K562 (cell line): ENCODE measurements at regions not wholly inside any gene's neighbourhood (a gene's known extent, or its start where the extent isn't known, plus 50 kb on each side); places are given as distances from the start of the nearest gene placed in this dataset.
A peak's percentile ranks its signal among the peaks of the same experiment; 100 is the strongest.

Source experiments
- ATAC-seq: fragments of 200-7000 bp; cut with Tn5 transposase; 3 replicates; pipeline ENCODE4 v1.9.1; 2020; ENCODE audit warnings: moderate library complexity
- BruUV-seq: library from RNA; stranded (reverse); fragments of 400-500 nt; replicated peaks from 2 replicates; lab custom pipeline; 2021; lab: Mats Ljungman, UMichigan
- CTCF ChIA-PET: fragments of 300-600 bp; formaldehyde crosslinking; extraction: SDS; loops from one replicate; lab custom pipeline; 2021; ENCODE audit warnings: low intra/inter-chr PET ratio; lab: Yijun Ruan, JAX
- POLR2A ChIA-PET: fragments of 300-600, 350-650 bp; sonication (Branson Sonifier 250); formaldehyde crosslinking; extraction: SDS; loops from one replicate; lab custom pipeline; 2021; ENCODE audit warnings: antibody characterized with exemption, inconsistent platforms; lab: Yijun Ruan, JAX
- DNase-seq, 4 experiments: peaks; one replicate each; pipeline versions ENCODE4 v3.0.0 to v3.0.0-alpha.2; 2011 to 2018; ENCODE audit warnings: low spot score in 3 of 4, mixed read lengths in 3 of 4; ENCODE audit errors: extremely low read depth in 1 of 4
- FAIRE-seq: peaks from 2 replicates; lab custom pipeline; 2011; peaks lifted over from hg19 to GRCh38; lab: Jason Lieb, UNC
- H2AFZ ChIP-seq: 2 replicates; pipeline ENCODE4 v1.6.0; 2011; ENCODE audit warnings: low read depth, low read length, control low read depth, inconsistent platforms
- H3K27ac ChIP-seq: fragments of 200-600 bp; 3 replicates; pipeline ENCODE4 v1.8.0; 2011; ENCODE audit warnings: low read depth, mild to moderate bottlenecking, control low read depth, inconsistent platforms, low read length, moderate library complexity, mixed read lengths; ENCODE audit errors: extremely low read depth
- H3K27me3 ChIP-seq, 2 experiments: fragments of 300-600 bp in 1 of 2; 2 replicates in 1 of 2; 3 replicates in 1 of 2; pipeline versions ENCODE4 v1.6.0 to v1.8.0; 2011; ENCODE audit warnings: inconsistent platforms in 2 of 2, low read length in 2 of 2, mild to moderate bottlenecking in 1 of 2, mixed read lengths in 1 of 2, moderate library complexity in 1 of 2; ENCODE audit not compliant: control insufficient read depth in 2 of 2, insufficient read depth in 2 of 2
- H3K36me3 ChIP-seq: fragments of 300-600 bp; 3 replicates; pipeline ENCODE4 v1.8.0; 2011; ENCODE audit warnings: mild to moderate bottlenecking, low read length, inconsistent platforms; ENCODE audit not compliant: control insufficient read depth, insufficient read depth
- H3K4me1 ChIP-seq, 2 experiments: fragments of 200-600 bp in 1 of 2; replicated peaks in 1 of 2; 2 replicates in 1 of 2; 3 replicates in 1 of 2; pipeline versions ENCODE4 v1.5.1 to v1.8.0; 2011; ENCODE audit warnings: inconsistent platforms in 2 of 2, low read length in 2 of 2, mild to moderate bottlenecking in 1 of 2, mixed read lengths in 1 of 2, moderate library complexity in 1 of 2; ENCODE audit not compliant: control insufficient read depth in 2 of 2, insufficient read depth in 2 of 2
- H3K4me2 ChIP-seq: 2 replicates; pipeline ENCODE4 v1.6.1; 2011; ENCODE audit warnings: low read length, control low read depth, inconsistent platforms, mixed read lengths; ENCODE audit not compliant: insufficient read depth
- H3K4me3 ChIP-seq: fragments of 200-600 bp; sonication (generic), shearing (Covaris generic); 2 replicates; pipeline ENCODE4 v1.5.1; 2016; ENCODE audit warnings: control low read depth, inconsistent platforms
- H3K79me2 ChIP-seq: fragments of 200-600 bp; 3 replicates; pipeline ENCODE4 v1.8.0; 2011; ENCODE audit warnings: low read length, inconsistent platforms; ENCODE audit not compliant: control insufficient read depth, insufficient read depth
- H3K9ac ChIP-seq, 2 experiments: 2 replicates each; pipeline versions ENCODE4 v1.6.0 to v1.6.1; 2011; ENCODE audit warnings: low read depth in 2 of 2, low read length in 2 of 2, control low read depth in 1 of 2, inconsistent platforms in 1 of 2, mild to moderate bottlenecking in 1 of 2, mixed read lengths in 1 of 2; ENCODE audit not compliant: insufficient read depth in 1 of 2
- H3K9me1 ChIP-seq: one replicate; pipeline ENCODE4 v1.6.0; 2011; ENCODE audit warnings: inconsistent platforms, mild to moderate bottlenecking, low read length, moderate library complexity; ENCODE audit not compliant: control insufficient read depth, insufficient read depth
- H3K9me3 ChIP-seq: replicated peaks from 2 replicates; pipeline ENCODE4 v1.5.1; 2011; ENCODE audit warnings: low read depth, low read length, inconsistent platforms; ENCODE audit not compliant: control insufficient read depth, insufficient read depth
- H4K20me1 ChIP-seq: replicated peaks from 2 replicates; pipeline ENCODE4 v1.6.1; 2011; ENCODE audit warnings: low read length, inconsistent platforms, mixed read lengths; ENCODE audit not compliant: control insufficient read depth, insufficient read depth
- ATF1 ChIP-seq, 2 experiments: fragments of 450-650 bp in 1 of 2; IDR thresholded peaks; 2 replicates each; pipeline ENCODE4 v1.6.1; 2016; ENCODE audit warnings: missing compliant biosample characterization in 1 of 2, missing genetic modification characterization in 1 of 2
- C11orf30 ChIP-seq: fragments of 450-650 bp; IDR thresholded peaks from 2 replicates; pipeline ENCODE4 v1.6.1; 2016; ENCODE audit warnings: low read depth, mild to moderate bottlenecking
- CBFB ChIP-seq: sonication (generic); formaldehyde crosslinking; IDR thresholded peaks from 2 replicates; pipeline ENCODE4 v1.4.0; 2020; ENCODE audit warnings: mild to moderate bottlenecking, missing genetic modification reagents
- ESRRA ChIP-seq: fragments of 450-650 bp; IDR thresholded peaks from 2 replicates; pipeline ENCODE4 v1.6.1; 2014; ENCODE audit warnings: low read depth, mild to moderate bottlenecking, moderate library complexity, borderline replicate concordance
- FOSL1 ChIP-seq: fragments of 200-800 bp; sonication (Bioruptor generic); conservative IDR thresholded peaks from 2 replicates; pipeline ENCODE4 v1.6.1; 2016; ENCODE audit warnings: missing genetic modification characterization, missing compliant biosample characterization
- MAFF ChIP-seq: IDR thresholded peaks from 2 replicates; pipeline ENCODE4 v1.6.1; 2012; ENCODE audit warnings: low read length, improper control_type of control experiment
- MAFG ChIP-seq: fragments of 450-650 bp; conservative IDR thresholded peaks from 2 replicates; pipeline ENCODE4 v1.6.1; 2016; ENCODE audit warnings: missing genetic modification characterization, missing compliant biosample characterization
- MBD2 ChIP-seq: sonication (generic); IDR thresholded peaks from 2 replicates; pipeline ENCODE4 v1.6.1; 2016; ENCODE audit warnings: low read depth, borderline replicate concordance
- NFE2 ChIP-seq: IDR thresholded peaks from 2 replicates; pipeline ENCODE4 v1.6.1; 2014; ENCODE audit warnings: antibody characterized with exemption, low read depth
- NONO ChIP-seq, 2 experiments: fragments of 200-400 bp in 1 of 2; fragments of 450-650 bp in 1 of 2; formaldehyde crosslinking in 1 of 2; IDR thresholded peaks; 2 replicates each; pipeline ENCODE4 v1.6.1; 2017; ENCODE audit warnings: low read depth in 2 of 2, mild to moderate bottlenecking in 2 of 2, moderate library complexity in 2 of 2, low read length in 1 of 2
- PBX2 ChIP-seq, 2 experiments: IDR thresholded peaks in 1 of 2; conservative IDR thresholded peaks in 1 of 2; 2 replicates each; pipeline ENCODE4 v1.6.1; 2016; ENCODE audit warnings: low read depth in 2 of 2, mild to moderate bottlenecking in 1 of 2, missing compliant biosample characterization in 1 of 2, missing genetic modification characterization in 1 of 2, moderate library complexity in 1 of 2
- ZNF184 ChIP-seq: sonication (generic); formaldehyde crosslinking; IDR thresholded peaks from 2 replicates; pipeline ENCODE4 v1.5.0; 2020; ENCODE audit warnings: missing genetic modification reagents
- WGBS: fragments of 100-300 bp; shearing (Covaris generic); methylation state at CpG from one replicate; pipeline ENCODE4 v1.1.6; 2016; ENCODE audit warnings: low coverage, mixed read lengths; ENCODE audit not compliant: insufficient coverage; ENCODE audit errors: missing lambda C conversion rate; 5-methylcytosine and 5-hydroxymethylcytosine counted together
- in situ Hi-C: fragments of 300-500 bp; cut with MboI; formaldehyde crosslinking; loops from 4 replicates; pipeline ENCODE4 v1.15.0; 2018; ENCODE audit warnings: inconsistent platforms, mixed read lengths
- intact Hi-C: fragments of 100-400 bp; cut with micrococcal nuclease; formaldehyde crosslinking; loops from 2 replicates; pipeline ENCODE4 v1.14.2; 2022

GRCh38 chr11:91639359-91639758 lies 585.3 kb upstream of the FAT3 start:
- H3K36me3 ChIP-seq, result no peaks in the 10 kb centered on the region
- H3K4me3 ChIP-seq, result no peak overlapping the region
- DNase-seq, result no peak
- WGBS, result 7% methylated on average over 2 of the region's 2 CpGs
- no peak for TF ChIP-seq MBD2
- 0 out of 2 replicates have a peak, but pooled peaks have one; percentile 15 for TF ChIP-seq MAFG (tag)
- no peak overlapping the region for H3K9ac ChIP-seq
- no peak for ATAC-seq
- no peak overlapping the region for H3K27ac ChIP-seq
- H3K79me2 ChIP-seq, result no peaks in the 10 kb centered on the region
- intact Hi-C loops, result no loop called here
- in situ Hi-C loops, result no loop called here
- no TSS peak for BruUV-seq
- H3K9me1 ChIP-seq, result no peaks in the 10 kb centered on the region
- ChIA-PET POLR2A (interaction anchor here (1.1 to 1.2 kb wide), 2 partner anchors 13 to 35 kb away, joined by 3 to 4 read pairs; no protein-coding TSS in a partner anchor), CTCF (no interaction called here)
- no peaks in the 10 kb centered on the region for H4K20me1 ChIP-seq
- no peaks in the 10 kb centered on the region for H3K9me3 ChIP-seq
- no peak overlapping the region for H3K4me2 ChIP-seq
- H3K4me1 ChIP-seq, result no peaks in the 10 kb centered on the region
- H3K27me3 ChIP-seq, result no peaks in the 10 kb centered on the region
- H2AFZ ChIP-seq, result no peak overlapping the region; the same call in 1 of the 2 replicates
- no peak for FAIRE-seq

DNA sequence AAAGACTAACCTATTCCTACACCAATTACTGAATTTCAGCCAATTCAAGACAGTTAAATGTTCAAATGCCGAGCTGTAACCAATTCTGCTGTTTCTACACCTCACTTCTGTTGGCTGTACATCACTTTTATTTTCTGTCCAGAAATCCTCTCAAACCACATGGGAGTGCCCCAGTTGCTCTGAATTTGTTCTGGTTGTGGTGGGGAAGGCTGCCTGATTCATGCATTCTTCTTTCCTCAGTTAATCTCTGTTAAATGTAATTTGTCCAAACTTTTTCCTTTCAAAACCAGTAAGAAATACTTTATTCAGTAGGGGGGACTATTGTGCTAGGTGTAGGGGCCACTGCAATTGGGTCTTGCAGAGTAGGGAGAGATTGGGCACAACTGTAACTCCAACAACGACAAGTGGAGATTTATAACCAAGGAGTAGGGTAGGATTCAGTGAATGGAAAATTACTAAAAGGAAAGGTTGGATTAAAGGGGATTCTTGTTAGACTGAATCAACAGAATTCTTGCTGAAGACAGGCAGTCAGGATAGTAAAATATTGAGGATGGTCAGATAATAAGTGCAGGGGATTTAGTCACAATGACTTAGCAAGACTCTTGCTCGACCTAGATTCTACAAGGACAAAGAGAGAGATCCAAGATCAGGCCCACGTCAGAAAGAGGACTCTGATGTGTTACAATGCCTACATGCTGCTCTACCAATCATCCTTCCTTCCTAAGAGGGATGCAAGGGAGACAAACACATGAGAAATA lies 593.5 kb upstream of the FAT3 start:
- Histone ChIP-seq H3K4me1 (peaks cover 0 to 2% of the 10 kb centered on the region in 2 experiments; a peak in 1 of 5 replicates), H4K20me1 (no peaks in the 10 kb centered on the region), H3K4me2 (no peak overlapping the region; the same call in 1 of the 2 replicates), H3K4me3 (no peak overlapping the region), H2AFZ (0 out of 2 replicates have a peak overlapping the region, but pooled peaks have one; percentile 6), H3K36me3 (no peaks in the 10 kb centered on the region), H3K79me2 (no peaks in the 10 kb centered on the region), H3K27me3 (no peaks in the 10 kb centered on the region), H3K27ac (no peak overlapping the region; the same call in 2 of the 3 replicates), H3K9me1 (no peaks in the 10 kb centered on the region), H3K9me3 (no peaks in the 10 kb centered on the region), H3K9ac (no peak overlapping the region)
- BruUV-seq, result no TSS peak
- TF ChIP-seq FOSL1 (tag) (peak; percentile 29; the same call in 1 of the 2 replicates), MAFF (peak; percentile 1; the same call in 1 of the 2 replicates), MAFG (tag) (peak; percentile 78), ZNF184 (CRISPR knock-in tag) (no peak), C11orf30 (0 out of 2 replicates have a peak, but pooled peaks have one; percentile 7), ATF1 (CRISPR knock-in tag; IDR thresholded peaks at IDR 0.05) (no peak), ATF1 (tag; IDR thresholded peaks at IDR 0.05) (0 out of 2 replicates have a peak, but pooled peaks have one; percentile 16), ESRRA (no peak; the same call in 1 of the 2 replicates), CBFB (no peak), PBX2 (CRISPR knock-in tag; IDR thresholded peaks at IDR 0.05; ENCODE audit: low read depth) (no peak), PBX2 (tag; conservative IDR thresholded peaks at IDR 0.05; ENCODE audit: low read depth) (peak; percentile 39; the same call in 1 of the 2 replicates), NFE2 (peak; percentile 51), NONO (IDR thresholded peaks at IDR 0.05; ENCODE audit: low read depth in 2 of 2, low read length in 1 of 2) (no peak)
- intact Hi-C loops (no loop called here), in situ Hi-C loops (no loop called here)
- ChIA-PET CTCF (no interaction called here), POLR2A (no interaction called here)
- 2% methylated on average over 4 of the region's 4 CpGs for WGBS
- no peak for DNase-seq
- FAIRE-seq, result no peak
- ATAC-seq, result no peak
